Dedifferentiated amniotic fluid mesenchymal stem cell (primary cell): ENCODE measurements at regions not wholly inside any gene's neighbourhood (a gene's known extent, or its start where the extent isn't known, plus 50 kb on each side); places are given as distances from the start of the nearest gene placed in this dataset.
A peak's percentile ranks its signal among the peaks of the same experiment; 100 is the strongest.
"Not testable (repeated sequence)": the region's sequence is repeated elsewhere in the genome, so short reads cannot be mapped to it uniquely, and the experiment has no call there.

ENCODE experiments used
- DNase-seq: peaks from one replicate; pipeline ENCODE4 v3.0.0-alpha.2; 2016; ENCODE audit errors: extremely low spot score

- DNase-seq, result no peak
These were observed 387.8 kb upstream of the PKN2 start for GRCh38 chr1:88296227-88296626.

GRCh38 chr1:88296642-88297041, 387.4 kb upstream of the PKN2 start:
- no peak for DNase-seq

GRCh38 chr1:88298506-88298905, 385.6 kb upstream of the PKN2 start:
- no peak for DNase-seq

- DNase-seq, result no peak
These were observed 383.3 kb upstream of the PKN2 start for GRCh38 chr1:88300752-88301263.

DNA sequence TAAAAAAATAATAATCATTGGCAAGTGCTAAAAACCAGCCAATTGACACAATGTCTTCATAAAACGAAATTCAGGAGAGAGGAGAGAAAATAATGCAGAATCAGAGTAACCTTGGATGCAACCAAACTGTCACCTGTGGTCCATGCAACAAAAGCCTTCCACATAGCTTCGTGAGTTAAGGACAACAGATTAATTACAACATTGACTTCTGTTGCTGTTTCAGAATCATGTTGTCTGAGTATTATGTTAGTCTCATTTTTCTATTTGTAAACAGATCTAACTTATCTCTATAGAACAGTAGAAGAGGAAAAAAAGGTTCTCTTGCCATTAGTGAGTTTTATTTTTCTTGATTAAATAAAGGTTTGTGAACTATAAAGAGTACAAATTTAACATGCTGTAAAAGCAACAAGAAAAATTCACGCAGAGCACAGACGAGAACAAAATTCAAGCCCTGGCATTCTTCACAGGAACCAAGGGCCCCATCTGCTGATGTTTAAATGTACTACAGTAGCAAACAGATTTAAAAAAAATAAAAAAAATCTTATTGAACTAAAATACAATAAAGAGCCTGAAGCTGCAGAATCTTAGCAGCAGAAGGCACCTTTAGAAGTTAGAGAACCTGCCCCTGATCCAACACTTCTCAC, 381.1 kb upstream of the PKN2 start:
- peak; percentile 60 for DNase-seq

DNA sequence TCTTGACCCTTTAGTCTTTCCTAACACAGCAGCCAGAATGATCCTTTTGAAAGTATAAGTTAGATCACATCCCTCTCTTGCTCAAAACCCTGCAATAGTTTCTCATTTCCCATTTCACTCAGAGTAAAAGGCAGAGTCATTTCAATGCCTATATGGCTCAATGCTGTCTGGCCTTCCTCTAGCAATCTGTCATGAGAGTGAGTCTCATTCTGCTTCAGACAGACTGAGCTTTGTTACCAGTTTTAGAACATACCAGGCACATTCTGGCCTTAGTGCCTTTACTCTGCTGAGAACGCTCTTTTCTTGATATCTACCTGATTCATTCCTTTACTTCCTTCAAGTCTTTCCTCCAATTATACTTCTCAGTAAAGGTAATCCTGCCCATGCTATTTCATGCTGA, 372.8 kb upstream of the PKN2 start:
- DNase-seq, result no peak

- no peak for DNase-seq
These were observed 372.2 kb upstream of the PKN2 start for GRCh38 chr1:88311907-88312306.

GRCh38 chr1:88317396-88317795, 366.7 kb upstream of the PKN2 start:
- DNase-seq, result no peak

- no peak for DNase-seq
These were observed 365.3 kb upstream of the PKN2 start for GRCh38 chr1:88318740-88319139.

GRCh38 chr1:88320291-88320690, 363.8 kb upstream of the PKN2 start:
- no peak for DNase-seq

DNA sequence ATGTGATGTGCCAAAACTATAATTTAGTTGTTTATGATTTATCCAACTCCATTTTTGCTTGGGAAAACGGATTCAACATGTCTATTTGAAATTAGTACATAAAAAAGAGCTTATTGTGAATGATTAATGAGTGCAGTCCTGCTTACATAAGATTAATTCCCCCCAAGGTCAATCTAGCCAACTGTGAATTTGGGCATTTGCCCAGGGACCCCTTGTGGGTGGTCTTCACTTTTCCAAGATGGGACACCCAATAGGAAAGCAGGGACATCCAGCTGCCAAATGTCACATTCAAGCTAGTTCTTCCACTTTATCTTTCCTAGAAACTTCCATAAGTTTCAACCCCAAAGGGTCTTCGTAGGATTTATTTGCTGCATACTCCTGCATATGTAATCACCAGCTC, 362.4 kb upstream of the PKN2 start:
- DNase-seq, result no peak

GRCh38 chr1:88324899-88325298, 359.2 kb upstream of the PKN2 start:
- DNase-seq, result no peak

DNA sequence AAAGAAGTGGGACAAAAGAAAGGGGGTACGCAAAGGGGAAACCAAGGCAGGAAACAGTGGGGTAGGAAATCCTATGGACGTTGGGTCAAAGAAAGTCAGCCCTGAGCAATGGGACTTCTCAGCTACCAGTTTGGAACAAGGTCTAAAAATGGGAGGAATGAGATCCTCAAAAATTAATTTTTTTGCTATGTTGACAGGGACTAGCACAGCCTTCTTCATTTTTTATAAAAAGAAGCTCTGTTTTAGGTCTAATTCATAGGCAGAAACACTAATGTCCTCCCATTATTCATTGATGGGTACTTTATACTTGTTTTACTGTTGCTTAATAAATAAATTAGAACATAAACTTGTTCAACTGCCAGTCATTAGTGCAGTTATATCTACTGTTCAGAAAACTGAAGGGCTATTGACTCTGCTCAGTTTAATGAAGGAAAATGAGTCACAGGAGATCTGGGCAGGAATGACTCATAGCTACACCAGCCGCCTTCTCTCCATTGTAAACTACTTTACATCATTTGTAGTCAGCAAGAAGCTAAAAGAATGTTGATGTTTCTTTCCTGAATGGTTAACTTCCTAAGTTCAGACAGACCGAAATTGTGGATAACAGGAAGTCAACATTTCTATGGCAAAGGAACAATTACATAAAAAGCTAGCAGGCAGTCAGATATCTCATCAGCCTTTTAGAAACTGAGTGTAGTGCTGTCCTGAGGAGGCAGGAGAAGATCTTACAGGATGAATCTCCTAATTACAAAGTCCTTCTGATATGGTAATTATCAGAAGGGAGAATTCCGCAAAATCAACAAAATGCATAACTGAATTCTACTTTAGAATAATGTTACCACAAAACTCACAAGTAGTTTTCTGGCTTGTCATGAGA, 356.4 kb upstream of the PKN2 start:
- peak; percentile 62 for DNase-seq

GRCh38 chr1:88330201-88330600, 353.9 kb upstream of the PKN2 start:
- DNase-seq, result no peak

GRCh38 chr1:88333086-88333695, 350.9 kb upstream of the PKN2 start:
- DNase-seq, result no peak

DNA sequence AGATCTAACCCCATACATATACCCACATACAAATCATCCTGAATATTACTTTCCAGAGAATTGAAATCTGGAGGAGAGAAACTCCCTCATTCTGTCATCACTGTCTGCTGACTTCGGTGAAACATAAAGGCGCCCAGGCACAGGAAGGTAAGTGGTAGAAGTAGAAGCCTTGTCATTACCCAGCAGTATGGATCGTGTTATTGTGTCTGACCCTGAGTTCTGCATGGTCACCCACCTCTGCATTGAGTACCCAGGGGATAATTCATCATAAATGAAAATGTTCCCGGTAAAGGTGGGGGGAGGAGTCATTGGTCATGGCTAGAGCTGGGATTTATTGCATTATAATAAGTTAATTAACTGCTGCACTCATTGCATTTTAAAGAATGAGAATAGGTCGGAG, 342.6 kb upstream of the PKN2 start:
- DNase-seq, result no peak

- not testable (repeated sequence) for DNase-seq
These were observed 342.0 kb upstream of the PKN2 start for GRCh38 chr1:88342081-88342480.

DNA sequence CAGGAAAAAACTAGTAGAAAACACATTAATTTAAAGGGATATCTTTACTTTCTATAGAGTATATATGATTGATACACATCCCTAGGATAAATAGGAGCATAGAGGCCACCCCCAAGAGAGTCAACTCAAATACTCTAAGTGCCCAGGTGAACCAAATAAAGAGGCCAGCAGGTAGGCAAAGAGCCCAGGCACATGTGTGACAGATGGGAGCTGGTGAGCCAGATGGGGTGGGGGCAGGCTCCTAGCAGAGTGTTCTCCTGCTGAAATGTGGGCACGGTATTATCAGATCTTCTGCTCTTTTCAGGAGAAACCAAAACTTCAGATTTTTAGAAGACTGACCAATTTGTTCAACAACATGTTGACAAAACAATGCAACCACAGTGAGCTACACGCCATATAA, 333.4 kb upstream of the PKN2 start:
- DNase-seq, result no peak

- DNase-seq, result no peak
These were observed 332.1 kb upstream of the PKN2 start for GRCh38 chr1:88351960-88352359.

DNA sequence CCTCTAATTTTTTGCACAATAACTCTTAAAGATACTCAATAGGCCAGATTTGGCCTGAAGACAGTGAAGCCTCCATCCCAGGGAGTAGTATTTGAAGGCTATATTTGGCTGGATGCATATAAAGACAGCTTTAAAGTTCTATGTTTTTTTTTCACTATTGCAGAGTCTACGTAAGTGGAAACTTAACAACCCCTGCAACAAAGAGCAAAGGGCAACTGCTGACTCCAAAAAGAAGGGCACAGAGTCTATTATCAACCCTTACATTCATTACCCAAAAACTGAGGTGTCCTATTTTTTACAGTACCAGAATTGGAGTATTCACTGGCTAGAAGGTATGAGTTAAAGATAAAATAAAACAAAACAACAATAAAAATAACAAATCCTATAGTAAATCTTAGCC, 329.8 kb upstream of the PKN2 start:
- DNase-seq, result no peak

DNA sequence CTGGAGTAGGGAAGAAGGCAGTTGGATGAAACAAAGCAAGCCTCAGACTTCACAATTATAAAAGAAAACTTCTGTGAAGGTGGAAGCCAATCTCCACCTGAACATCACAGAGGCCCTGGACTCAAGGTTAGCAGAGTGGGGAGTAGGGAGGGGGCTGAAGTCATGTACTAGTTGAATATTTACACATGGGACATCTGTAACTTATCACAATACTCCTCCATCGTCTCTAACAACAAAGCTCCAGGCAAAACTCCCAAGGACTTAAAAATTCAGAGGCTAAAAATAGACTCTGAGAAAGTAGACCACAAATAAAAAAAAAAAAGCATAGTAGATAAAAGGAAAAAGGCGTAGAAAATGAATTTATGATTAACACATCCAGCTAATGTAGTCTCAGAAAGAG, 326.3 kb upstream of the PKN2 start:
- no peak for DNase-seq

- DNase-seq, result no peak
These were observed 312.5 kb upstream of the PKN2 start for GRCh38 chr1:88371436-88372023.
